Heart left ventricle (tissue), 13 donors: ENCODE measurements at regions not wholly inside any gene's neighbourhood (a gene's known extent, or its start where the extent isn't known, plus 50 kb on each side); places are given as distances from the start of the nearest gene placed in this dataset.

Experiments used
- CTCF ChIP-seq, 12 donors: fragments of 200-600 bp; sonication (generic) in 4 of 12; IDR thresholded peaks; one replicate each; pipeline versions ENCODE4 v1.5.0 to v1.8.0; 2018 to 2022; ENCODE audit warnings: antibody characterized with exemption in 12 of 12, mild to moderate bottlenecking in 5 of 12
- POLR2A ChIP-seq, 2 donors: fragments of 450-650 bp; IDR thresholded peaks; one replicate each; pipeline ENCODE4 v1.6.1; 2017; ENCODE audit warnings: antibody characterized with exemption in 2 of 2, mild to moderate bottlenecking in 2 of 2, moderate library complexity in 2 of 2
- donor health status: ischemic (EF 13 %, LVEDD 7.1; RV severe dilation, severe dysfunction).
- donor health status: DM: no; HTN: yes; CAD: no.
- donor health status: DM: no; HTN: no; CAD: no.
- donor health status: ischemic (EF 25% LVEDD 6.9; RV normal size, moderate dysfunction).
- donor health status: ischemic (EF 25% LVEDD 5.7; RV mildly dilated, moderate dysfunction).
- donor health status: ischemic (EF 35%, LVEDD 5.7; RV mildly dilated, moderate dysfunction).
- donor health status: nonischemic (EF 11% LVEDD 7.7; RV severe dilation, severe dysfunction).
- donor health status: DM: yes; HTN: yes; CAD: no.
- donor health status: PGD.
- donor health status: ischemic (EF 29% LVEDD 5.4; RV normal size, mild dysfunction).
- donor health status: nonischemic (EF 23%, LVEDD 6.1; RV moderate dilation, normal function).

GRCh38 chr4:43233321-43233720, 340.8 kb downstream of the GRXCR1 start:
- no peak for TF ChIP-seq POLR2A (IDR thresholded peaks at IDR 0.05)
- TF ChIP-seq CTCF (IDR thresholded peaks at IDR 0.05): no peak
